A549 (cell line): ENCODE measurements at regions not wholly inside any gene's neighbourhood (a gene's known extent, or its start where the extent isn't known, plus 50 kb on each side); places are given as distances from the start of the nearest gene placed in this dataset.

ENCODE experiments used
- ATAC-seq, 2 experiments: fragments of 200-7000 bp in 1 of 2; fragments of >200 bp in 1 of 2; cut with Nextera tagmentation in 1 of 2; cut with Tn5 transposase in 1 of 2; 3 replicates each; pipeline versions ENCODE4 v1.8.0 to v1.9.1; 2018 to 2020; ENCODE audit warnings: mild to moderate bottlenecking in 1 of 2, moderate library complexity in 1 of 2
- CTCF ChIA-PET: fragments of 300-600 bp; sonication (Branson Sonifier 250); formaldehyde crosslinking; extraction: SDS; loops from one replicate; lab custom pipeline; 2021; ENCODE audit warnings: antibody characterized with exemption, inconsistent platforms; lab: Yijun Ruan, JAX
- POLR2A ChIA-PET: fragments of 350-600 bp; formaldehyde crosslinking; extraction: SDS; loops from one replicate; lab custom pipeline; 2021; ENCODE audit warnings: antibody characterized with exemption, inconsistent platforms; lab: Yijun Ruan, JAX
- DNase-seq, 2 experiments: peaks; one replicate each; pipeline versions ENCODE4 v3.0.0 to v3.0.0-alpha.2; 2011 to 2016; ENCODE audit warnings: low read depth in 1 of 2, low spot score in 1 of 2
- FAIRE-seq: peaks from 2 replicates; lab custom pipeline; 2011; peaks lifted over from hg19 to GRCh38; lab: Jason Lieb, UNC
- H3K27ac ChIP-seq, 2 experiments: fragments of >200 bp; sonication (Bioruptor Twin); formaldehyde crosslinking; 3 replicates each; pipeline ENCODE4 v1.5.1; 2016 to 2017
- H3K4me1 ChIP-seq: fragments of >200 bp; sonication (Bioruptor Twin); formaldehyde crosslinking; 3 replicates; pipeline ENCODE4 v1.6.1; 2016
- H3K4me2 ChIP-seq: fragments of >200 bp; sonication (Bioruptor Twin); formaldehyde crosslinking; 3 replicates; pipeline ENCODE4 v1.6.1; 2016
- H3K4me3 ChIP-seq: fragments of >200 bp; sonication (Bioruptor Twin); formaldehyde crosslinking; 3 replicates; pipeline ENCODE4 v1.5.1; 2016
- H3K9me3 ChIP-seq: fragments of >200 bp; sonication (Bioruptor Twin); formaldehyde crosslinking; 3 replicates; pipeline ENCODE4 v1.6.1; 2016
- CTCF ChIP-seq: fragments of >200 bp; sonication (Bioruptor Twin); formaldehyde crosslinking; IDR thresholded peaks from 3 replicates; pipeline ENCODE4 v1.5.1; 2016
- EHMT2 ChIP-seq: fragments of 200-600 bp; sonication (generic); IDR thresholded peaks from 2 replicates; pipeline ENCODE4 v1.6.1; 2016; ENCODE audit warnings: antibody characterized with exemption, low read depth, mild to moderate bottlenecking, moderate library complexity
- EP300 ChIP-seq, 2 experiments: fragments of >200 bp; sonication (Bioruptor Twin); formaldehyde crosslinking; IDR thresholded peaks; 2 replicates in 1 of 2; 3 replicates in 1 of 2; pipeline ENCODE4 v1.6.1; 2016 to 2017
- FOXS1 ChIP-seq: fragments of 250-450 bp; sonication (Bioruptor Pico); IDR thresholded peaks from 2 replicates; pipeline ENCODE4 v1.5.0; 2020; ENCODE audit warnings: mild to moderate bottlenecking, moderate library complexity
- HEYL ChIP-seq: fragments of 250-450 bp; sonication (Bioruptor Pico); IDR thresholded peaks from 2 replicates; pipeline ENCODE4 v1.8.0; 2021; ENCODE audit warnings: mild to moderate bottlenecking, moderate library complexity
- HOXA7 ChIP-seq: fragments of 250-450 bp; sonication (Bioruptor Pico); IDR thresholded peaks from 2 replicates; pipeline ENCODE4 v1.5.0; 2020; ENCODE audit warnings: mild to moderate bottlenecking, moderate library complexity
- KDM5A ChIP-seq: fragments of 200-600 bp; sonication (generic); IDR thresholded peaks from 2 replicates; pipeline ENCODE4 v1.6.1; 2016; ENCODE audit warnings: antibody characterized with exemption, mild to moderate bottlenecking
- MAFK ChIP-seq: fragments of 450-650 bp; IDR thresholded peaks from 2 replicates; pipeline ENCODE4 v1.6.1; 2014; ENCODE audit not compliant: partially characterized antibody
- MAZ ChIP-seq: fragments of 150-350 bp; IDR thresholded peaks from 2 replicates; pipeline ENCODE4 v1.6.1; 2014; ENCODE audit warnings: antibody characterized with exemption, low read depth, low read length, borderline replicate concordance
- NPAS2 ChIP-seq: fragments of 250-450 bp; sonication (Bioruptor Pico); IDR thresholded peaks from 2 replicates; pipeline ENCODE4 v1.8.0; 2022; ENCODE audit warnings: mild to moderate bottlenecking, moderate library complexity, borderline replicate concordance
- PHF8 ChIP-seq: fragments of 200-600 bp; sonication (generic); IDR thresholded peaks from 2 replicates; pipeline ENCODE4 v1.6.1; 2016; ENCODE audit warnings: low read depth, mild to moderate bottlenecking, antibody characterized with exemption, moderate library complexity, borderline replicate concordance
- POLR2AphosphoS2 ChIP-seq: conservative IDR thresholded peaks from 2 replicates; pipeline ENCODE4 v1.6.1; 2012; ENCODE audit warnings: low read length, improper control_type of control experiment, inconsistent platforms
- RAD21 ChIP-seq, 2 experiments: fragments of >200 bp in 1 of 2; sonication (Bioruptor Twin) in 1 of 2; formaldehyde crosslinking in 1 of 2; IDR thresholded peaks in 1 of 2; conservative IDR thresholded peaks in 1 of 2; 2 replicates in 1 of 2; 3 replicates in 1 of 2; pipeline ENCODE4 v1.6.1; 2012 to 2018; ENCODE audit warnings: inconsistent platforms in 1 of 2
- RCOR1 ChIP-seq: fragments of 150-350 bp; IDR thresholded peaks from 2 replicates; pipeline ENCODE4 v1.6.1; 2014; ENCODE audit warnings: antibody characterized with exemption, low read length, low read depth
- SMC3 ChIP-seq: fragments of >200 bp; sonication (Bioruptor Twin); formaldehyde crosslinking; IDR thresholded peaks from 3 replicates; pipeline ENCODE4 v1.6.1; 2018; ENCODE audit warnings: inconsistent platforms
- SREBF2 ChIP-seq: fragments of 450-650 bp; IDR thresholded peaks from 2 replicates; pipeline ENCODE4 v1.6.1; 2014; ENCODE audit warnings: mild to moderate bottlenecking, moderate library complexity
- TP53 ChIP-seq: fragments of 250-450 bp; sonication (Bioruptor Pico); IDR thresholded peaks from 2 replicates; pipeline ENCODE4 v1.5.0; 2021; ENCODE audit warnings: mild to moderate bottlenecking, moderate library complexity
- ZSCAN20 ChIP-seq: fragments of 250-450 bp; sonication (Bioruptor Pico); IDR thresholded peaks from 2 replicates; pipeline ENCODE4 v1.8.0; 2022; ENCODE audit warnings: mild to moderate bottlenecking, moderate library complexity
- WGBS: methylation state at CpG from one replicate; pipeline ENCODE4 v1.1.6; 2017; ENCODE audit errors: missing lambda C conversion rate; 5-methylcytosine and 5-hydroxymethylcytosine counted together
- TF ChIP-seq, protein P1 (sequence below): fragments of 250-450 bp; sonication (Bioruptor Pico); IDR thresholded peaks from 2 replicates; pipeline ENCODE4 v1.5.0; 2021; ENCODE audit warnings: mild to moderate bottlenecking, moderate library complexity, borderline replicate concordance
- TF ChIP-seq, protein P2 (sequence below): fragments of >200 bp; sonication (Bioruptor Twin); formaldehyde crosslinking; IDR thresholded peaks from 2 replicates; pipeline ENCODE4 v1.6.1; 2016
- TF ChIP-seq, protein P3 (sequence below): fragments of 250-450 bp; sonication (Bioruptor Pico); IDR thresholded peaks from 2 replicates; pipeline ENCODE4 v1.5.0; 2020; ENCODE audit warnings: low read depth, mild to moderate bottlenecking, moderate library complexity
- TF ChIP-seq, protein P4 (sequence below): IDR thresholded peaks from 2 replicates; pipeline ENCODE4 v1.6.1; 2012; ENCODE audit warnings: low read depth, borderline replicate concordance

- DNase-seq: no peak
- FAIRE-seq: no peak
- Histone ChIP-seq H3K4me3 (no peak overlapping the region), H3K4me1 (no peaks in the 10 kb centered on the region), H3K9me3 (peaks cover 2% of the 10 kb centered on the region; the same call in 1 of the 3 replicates), H3K4me2 (no peak overlapping the region), H3K27ac (no peak overlapping the region)
- ChIA-PET CTCF (interaction anchor here (0.6 to 2.4 kb wide), 4 partner anchors 10 to 63 kb away, joined by 3 to 9 read pairs (median 3); no protein-coding TSS in a partner anchor), POLR2A (no interaction called here)
- ATAC-seq: no peak
- TF ChIP-seq TP53 (CRISPR knock-in tag) (no peak), PHF8 (no peak), NPAS2 (CRISPR knock-in tag) (no peak), SREBF2 (no peak), HOXA7 (CRISPR knock-in tag) (no peak), HEYL (CRISPR knock-in tag) (no peak), EP300 (IDR thresholded peaks at IDR 0.05) (no peak), RAD21 (conservative IDR thresholded peaks at IDR 0.05 in 1 of 2, IDR thresholded peaks at IDR 0.05 in 1 of 2) (no peak), KDM5A (no peak), CTCF (no peak), SMC3 (no peak), FOXS1 (CRISPR knock-in tag) (no peak), MAZ (no peak), ZSCAN20 (CRISPR knock-in tag) (no peak), EHMT2 (no peak)
- TF ChIP-seq, protein P1, sequence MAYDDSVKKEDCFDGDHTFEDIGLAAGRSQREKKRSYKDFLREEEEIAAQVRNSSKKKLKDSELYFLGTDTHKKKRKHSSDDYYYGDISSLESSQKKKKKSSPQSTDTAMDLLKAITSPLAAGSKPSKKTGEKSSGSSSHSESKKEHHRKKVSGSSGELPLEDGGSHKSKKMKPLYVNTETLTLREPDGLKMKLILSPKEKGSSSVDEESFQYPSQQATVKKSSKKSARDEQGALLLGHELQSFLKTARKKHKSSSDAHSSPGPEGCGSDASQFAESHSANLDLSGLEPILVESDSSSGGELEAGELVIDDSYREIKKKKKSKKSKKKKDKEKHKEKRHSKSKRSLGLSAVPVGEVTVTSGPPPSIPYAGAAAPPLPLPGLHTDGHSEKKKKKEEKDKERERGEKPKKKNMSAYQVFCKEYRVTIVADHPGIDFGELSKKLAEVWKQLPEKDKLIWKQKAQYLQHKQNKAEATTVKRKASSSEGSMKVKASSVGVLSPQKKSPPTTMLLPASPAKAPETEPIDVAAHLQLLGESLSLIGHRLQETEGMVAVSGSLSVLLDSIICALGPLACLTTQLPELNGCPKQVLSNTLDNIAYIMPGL: no peak
- TF ChIP-seq, protein P2, sequence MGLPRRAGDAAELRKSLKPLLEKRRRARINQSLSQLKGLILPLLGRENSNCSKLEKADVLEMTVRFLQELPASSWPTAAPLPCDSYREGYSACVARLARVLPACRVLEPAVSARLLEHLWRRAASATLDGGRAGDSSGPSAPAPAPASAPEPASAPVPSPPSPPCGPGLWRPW: no peak
- TF ChIP-seq, protein P3, sequence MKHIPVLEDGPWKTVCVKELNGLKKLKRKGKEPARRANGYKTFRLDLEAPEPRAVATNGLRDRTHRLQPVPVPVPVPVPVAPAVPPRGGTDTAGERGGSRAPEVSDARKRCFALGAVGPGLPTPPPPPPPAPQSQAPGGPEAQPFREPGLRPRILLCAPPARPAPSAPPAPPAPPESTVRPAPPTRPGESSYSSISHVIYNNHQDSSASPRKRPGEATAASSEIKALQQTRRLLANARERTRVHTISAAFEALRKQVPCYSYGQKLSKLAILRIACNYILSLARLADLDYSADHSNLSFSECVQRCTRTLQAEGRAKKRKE (CRISPR knock-in tag): no peak
- TF ChIP-seq, protein P4, sequence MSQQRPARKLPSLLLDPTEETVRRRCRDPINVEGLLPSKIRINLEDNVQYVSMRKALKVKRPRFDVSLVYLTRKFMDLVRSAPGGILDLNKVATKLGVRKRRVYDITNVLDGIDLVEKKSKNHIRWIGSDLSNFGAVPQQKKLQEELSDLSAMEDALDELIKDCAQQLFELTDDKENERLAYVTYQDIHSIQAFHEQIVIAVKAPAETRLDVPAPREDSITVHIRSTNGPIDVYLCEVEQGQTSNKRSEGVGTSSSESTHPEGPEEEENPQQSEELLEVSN: no peak
Observed at GRCh38 chr3:87361271-87361670, 84.9 kb upstream of the POU1F1 start.

DNA sequence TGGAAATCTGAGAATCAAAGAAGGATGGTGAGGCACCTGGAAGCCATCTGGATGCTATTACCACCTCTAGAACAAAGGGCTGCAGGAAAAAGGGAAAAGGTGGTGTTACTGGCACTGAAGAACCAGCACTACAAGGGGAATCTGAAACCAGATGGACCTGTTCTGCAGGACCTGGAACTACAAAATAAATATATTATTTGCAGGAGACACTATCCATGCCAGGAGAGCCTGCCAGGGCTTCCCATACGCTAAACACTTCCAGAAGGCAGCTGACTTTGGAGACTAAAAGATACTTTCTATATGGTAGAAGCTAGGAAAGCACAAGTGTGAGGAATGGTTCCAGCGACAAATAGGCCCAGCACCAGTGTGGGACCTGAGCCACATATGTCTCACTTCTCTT is 83.4 kb upstream of the POU1F1 start:
- CTCF ChIA-PET: interaction anchor here (1.9 kb wide), 1 partner anchor 9 kb away, joined by 6 read pairs; no protein-coding TSS in a partner anchor
- ATAC-seq (no peak), FAIRE-seq (no peak), DNase-seq (no peak)
- Histone ChIP-seq H3K27ac (no peak overlapping the region), H3K4me1 (no peaks in the 10 kb centered on the region), H3K9me3 (peaks cover 2% of the 10 kb centered on the region; the same call in 1 of the 3 replicates), H3K4me3 (no peak overlapping the region), H3K4me2 (no peak overlapping the region)
- TF ChIP-seq POLR2AphosphoS2 (no peak), MAFK (no peak), RCOR1 (no peak), MAZ (no peak)
- 95% methylated on average over 2 of the region's 2 CpGs for WGBS
- POLR2A ChIA-PET: no interaction called here
